Esophagus (tissue), 2 donors: ENCODE measurements at regions not wholly inside any gene's neighbourhood (a gene's known extent, or its start where the extent isn't known, plus 50 kb on each side); places are given as distances from the start of the nearest gene placed in this dataset.

ENCODE experiments used
- H3K27ac ChIP-seq, 2 donors: one replicate each; pipeline ENCODE4 v1.5.1; 2013; ENCODE audit warnings: low read depth in 2 of 2, mild to moderate bottlenecking in 2 of 2, inconsistent platforms in 1 of 2, low read length in 1 of 2, moderate library complexity in 1 of 2
- H3K27me3 ChIP-seq, 2 donors: one replicate each; pipeline ENCODE4 v1.6.1; 2013; ENCODE audit warnings: low read length in 2 of 2, control low read depth in 1 of 2, mild to moderate bottlenecking in 1 of 2; ENCODE audit not compliant: insufficient read depth in 2 of 2, control insufficient read depth in 1 of 2
- H3K36me3 ChIP-seq, 2 donors: one replicate each; pipeline ENCODE4 v1.6.1; 2013; ENCODE audit warnings: low read length in 1 of 2; ENCODE audit not compliant: control insufficient read depth in 2 of 2, insufficient read depth in 2 of 2
- H3K4me1 ChIP-seq, 2 donors: one replicate each; pipeline ENCODE4 v1.6.1; 2013; ENCODE audit warnings: low read length in 1 of 2; ENCODE audit not compliant: control insufficient read depth in 2 of 2, insufficient read depth in 2 of 2
- H3K4me3 ChIP-seq, 2 donors: one replicate each; pipeline ENCODE4 v1.5.1; 2013; ENCODE audit warnings: low read length in 2 of 2, mild to moderate bottlenecking in 2 of 2, low read depth in 1 of 2, moderate library complexity in 1 of 2
- H3K9me3 ChIP-seq, 2 donors: one replicate each; pipeline ENCODE4 v1.6.1; 2013; ENCODE audit warnings: mild to moderate bottlenecking in 2 of 2, low read depth in 1 of 2, low read length in 1 of 2, moderate library complexity in 1 of 2; ENCODE audit not compliant: control insufficient read depth in 2 of 2, insufficient read depth in 1 of 2
- WGBS, 2 donors: extraction: QIAGEN DNeasy Blood & Tissue Kit; methylation state at CpG; one replicate each; pipeline ENCODE4 v1.1.7; 2013; 5-methylcytosine and 5-hydroxymethylcytosine counted together
- donor health status: healthy with polysubstance abuse.
- donor health status: Bipolar disorder and iron deficiency.

- peaks cover 0 to 3% of the 10 kb centered on the region in 2 donors for H3K4me1 ChIP-seq
- no peaks in the 10 kb centered on the region for H3K36me3 ChIP-seq
- peaks cover 0 to 2% of the 10 kb centered on the region in 2 donors for H3K9me3 ChIP-seq
- H3K27me3 ChIP-seq, result no peaks in the 10 kb centered on the region
- no peak overlapping the region for H3K27ac ChIP-seq
- WGBS, 2 donors, result 85 to 91% methylated on average over 13 of the region's 13 CpGs
- H3K4me3 ChIP-seq, result no peak overlapping the region
These were observed 152.1 kb downstream of the KLF13 start for GRCh38 chr15:31478702-31479221.

- WGBS, 2 donors, result 74 to 82% methylated on average over 12 of the region's 12 CpGs
- peaks cover 0 to 4% of the 10 kb centered on the region in 2 donors for H3K9me3 ChIP-seq
- no peak overlapping the region for H3K4me3 ChIP-seq
- H3K27me3 ChIP-seq, result no peaks in the 10 kb centered on the region
- H3K27ac ChIP-seq, result no peak overlapping the region
- H3K36me3 ChIP-seq, result no peaks in the 10 kb centered on the region
- H3K4me1 ChIP-seq, result peaks cover 3 to 6% of the 10 kb centered on the region in 2 donors
These were observed 153.9 kb downstream of the KLF13 start for GRCh38 chr15:31480356-31481025.

- WGBS, 2 donors, result 68 to 73% methylated on average over 3 of the region's 3 CpGs
- H3K36me3 ChIP-seq, result no peaks in the 10 kb centered on the region
- H3K9me3 ChIP-seq, result peaks cover 0 to 4% of the 10 kb centered on the region in 2 donors
- H3K4me3 ChIP-seq, result no peak overlapping the region
- H3K27ac ChIP-seq, result no peak overlapping the region
- H3K4me1 ChIP-seq, result peaks cover 3 to 10% of the 10 kb centered on the region in 2 donors
- H3K27me3 ChIP-seq, result no peaks in the 10 kb centered on the region
These were observed 154.5 kb downstream of the KLF13 start for GRCh38 chr15:31481142-31481541.

GRCh38 chr15:31482122-31482922, 155.7 kb downstream of the KLF13 start:
- Histone ChIP-seq H3K4me1 (peaks cover 3 to 15% of the 10 kb centered on the region in 2 donors), H3K27me3 (no peaks in the 10 kb centered on the region), H3K4me3 (peak overlapping the region in 1 of 2 donors; percentile 66), H3K27ac (no peak overlapping the region), H3K36me3 (no peaks in the 10 kb centered on the region), H3K9me3 (peaks cover 0 to 4% of the 10 kb centered on the region in 2 donors)
- 96 to 97% methylated on average over 38 of the region's 38 CpGs for WGBS, 2 donors

- H3K36me3 ChIP-seq, result no peaks in the 10 kb centered on the region
- H3K27ac ChIP-seq, result peak overlapping the region; percentile 26 to 36
- H3K27me3 ChIP-seq, result no peaks in the 10 kb centered on the region
- H3K4me1 ChIP-seq, result peaks cover 3 to 22% of the 10 kb centered on the region in 2 donors
- H3K9me3 ChIP-seq, result peaks cover 0 to 2% of the 10 kb centered on the region in 2 donors
- peak overlapping the region; percentile 60 to 66 for H3K4me3 ChIP-seq
- WGBS, 2 donors, result 3 to 5% methylated on average over 91 to 147 of the region's 147 CpGs
These were observed 156.7 kb downstream of the KLF13 start for GRCh38 chr15:31483053-31483985.

GRCh38 chr15:31483986-31484951, 157.6 kb downstream of the KLF13 start:
- 67 to 76% methylated on average over 77 to 100 of the region's 100 CpGs for WGBS, 2 donors
- H3K27me3 ChIP-seq, result no peaks in the 10 kb centered on the region
- peaks cover 0 to 2% of the 10 kb centered on the region in 2 donors for H3K9me3 ChIP-seq
- no peak overlapping the region for H3K27ac ChIP-seq
- no peaks in the 10 kb centered on the region for H3K36me3 ChIP-seq
- H3K4me3 ChIP-seq, result peak overlapping the region in 1 of 2 donors; percentile 66
- H3K4me1 ChIP-seq, result peaks cover 7 to 30% of the 10 kb centered on the region in 2 donors

- H3K27ac ChIP-seq, result no peak overlapping the region
- H3K4me3 ChIP-seq, result no peak overlapping the region
- H3K27me3 ChIP-seq, result no peaks in the 10 kb centered on the region
- WGBS, 2 donors, result 94 to 95% methylated on average over 5 of the region's 5 CpGs
- H3K9me3 ChIP-seq, result peaks cover 0 to 2% of the 10 kb centered on the region in 2 donors
- peaks cover 7 to 36% of the 10 kb centered on the region in 2 donors for H3K4me1 ChIP-seq
- H3K36me3 ChIP-seq, result no peaks in the 10 kb centered on the region
These were observed 158.4 kb downstream of the KLF13 start for GRCh38 chr15:31484986-31485385.

GRCh38 chr15:31485431-31485830, 158.8 kb downstream of the KLF13 start:
- peaks cover 7 to 36% of the 10 kb centered on the region in 2 donors for H3K4me1 ChIP-seq
- peaks cover 0 to 2% of the 10 kb centered on the region in 2 donors for H3K9me3 ChIP-seq
- 88 to 91% methylated on average over 7 of the region's 7 CpGs for WGBS, 2 donors
- no peak overlapping the region for H3K27ac ChIP-seq
- no peaks in the 10 kb centered on the region for H3K36me3 ChIP-seq
- no peak overlapping the region for H3K4me3 ChIP-seq
- H3K27me3 ChIP-seq, result no peaks in the 10 kb centered on the region
